T-helper 17 cell (primary cell): ENCODE measurements at regions not wholly inside any gene's neighbourhood (a gene's known extent, or its start where the extent isn't known, plus 50 kb on each side); places are given as distances from the start of the nearest gene placed in this dataset.

Experiments
- ATAC-seq: fragments of 150-1000 bp; cut with Tn5 transposase; 2 replicates; pipeline ENCODE4 v1.10.0; 2021; ENCODE audit warnings: mild to moderate bottlenecking, moderate library complexity
- DNase-seq, 3 donors: peaks; one replicate each; pipeline versions ENCODE4 v3.0.0 to v3.0.0-alpha.2; 2020 to 2021
- H3K9me3 ChIP-seq: one replicate; pipeline ENCODE4 v1.7.0; 2013; ENCODE audit warnings: low read length, mild to moderate bottlenecking; ENCODE audit not compliant: control insufficient read depth, poor library complexity, severe bottlenecking
- H3K27ac Mint-ChIP-seq: one replicate; pipeline ENCODE4 v1.8.0; 2022; ENCODE audit warnings: mild to moderate bottlenecking, moderate library complexity, mixed read lengths
- H3K27me3 Mint-ChIP-seq: one replicate; pipeline ENCODE4 v1.8.0; 2022; ENCODE audit warnings: mixed read lengths
- H3K36me3 Mint-ChIP-seq: one replicate; pipeline ENCODE4 v1.8.0; 2022; ENCODE audit warnings: low read depth, mixed read lengths
- H3K4me1 Mint-ChIP-seq: one replicate; pipeline ENCODE4 v1.8.0; 2022; ENCODE audit warnings: mild to moderate bottlenecking, mixed read lengths
- H3K4me3 Mint-ChIP-seq: one replicate; pipeline ENCODE4 v1.8.0; 2022; ENCODE audit warnings: mild to moderate bottlenecking, moderate library complexity, mixed read lengths

- H3K9me3 ChIP-seq, result no peaks in the 10 kb centered on the region
- ATAC-seq, result no peak
- H3K27me3 Mint-ChIP-seq, result peaks cover 4% of the 10 kb centered on the region
- H3K36me3 Mint-ChIP-seq, result no peaks in the 10 kb centered on the region
- H3K4me3 Mint-ChIP-seq, result no peak overlapping the region
- DNase-seq, result no peak
- H3K27ac Mint-ChIP-seq, result no peak overlapping the region
- no peaks in the 10 kb centered on the region for H3K4me1 Mint-ChIP-seq
Measured at GRCh38 chr4:52265781-52266525, 214.8 kb downstream of the SPATA18 start.

GRCh38 chr4:52266537-52267137 is 215.5 kb downstream of the SPATA18 start:
- ATAC-seq (no peak), DNase-seq (no peak)
- no peaks in the 10 kb centered on the region for H3K9me3 ChIP-seq
- H3K27ac Mint-ChIP-seq, result no peak overlapping the region
- no peaks in the 10 kb centered on the region for H3K36me3 Mint-ChIP-seq
- no peak overlapping the region for H3K4me3 Mint-ChIP-seq
- no peaks in the 10 kb centered on the region for H3K4me1 Mint-ChIP-seq
- no peaks in the 10 kb centered on the region for H3K27me3 Mint-ChIP-seq

GRCh38 chr4:52269761-52270160 is 218.7 kb downstream of the SPATA18 start:
- no peak for ATAC-seq
- Mint-ChIP-seq H3K4me1 (no peaks in the 10 kb centered on the region), H3K27me3 (no peaks in the 10 kb centered on the region), H3K4me3 (no peak overlapping the region), H3K36me3 (no peaks in the 10 kb centered on the region), H3K27ac (no peak overlapping the region)
- DNase-seq, result no peak
- H3K9me3 ChIP-seq, result no peaks in the 10 kb centered on the region

GRCh38 chr4:52273885-52274284 is 222.8 kb downstream of the SPATA18 start:
- no peak for DNase-seq
- H3K36me3 Mint-ChIP-seq, result no peaks in the 10 kb centered on the region
- no peaks in the 10 kb centered on the region for H3K4me1 Mint-ChIP-seq
- H3K27ac Mint-ChIP-seq, result no peak overlapping the region
- no peak for ATAC-seq
- no peaks in the 10 kb centered on the region for H3K27me3 Mint-ChIP-seq
- H3K4me3 Mint-ChIP-seq, result no peak overlapping the region
- H3K9me3 ChIP-seq, result no peaks in the 10 kb centered on the region

- Mint-ChIP-seq H3K36me3 (no peaks in the 10 kb centered on the region), H3K27me3 (no peaks in the 10 kb centered on the region), H3K27ac (no peak overlapping the region), H3K4me3 (no peak overlapping the region), H3K4me1 (no peaks in the 10 kb centered on the region)
- ATAC-seq (no peak), DNase-seq (no peak)
- H3K9me3 ChIP-seq, result no peaks in the 10 kb centered on the region
Measured at GRCh38 chr4:52288212-52288855, 237.2 kb downstream of the SPATA18 start.

GRCh38 chr4:52290466-52290865 is 239.4 kb downstream of the SPATA18 start:
- no peaks in the 10 kb centered on the region for H3K36me3 Mint-ChIP-seq
- H3K9me3 ChIP-seq, result no peaks in the 10 kb centered on the region
- H3K4me1 Mint-ChIP-seq, result no peaks in the 10 kb centered on the region
- no peak overlapping the region for H3K4me3 Mint-ChIP-seq
- no peak for DNase-seq
- H3K27me3 Mint-ChIP-seq, result no peaks in the 10 kb centered on the region
- H3K27ac Mint-ChIP-seq, result no peak overlapping the region
- ATAC-seq, result no peak

- H3K27me3 Mint-ChIP-seq, result no peaks in the 10 kb centered on the region
- no peaks in the 10 kb centered on the region for H3K36me3 Mint-ChIP-seq
- H3K4me1 Mint-ChIP-seq, result no peaks in the 10 kb centered on the region
- no peak overlapping the region for H3K27ac Mint-ChIP-seq
- ATAC-seq (no peak), DNase-seq (no peak)
- no peak overlapping the region for H3K4me3 Mint-ChIP-seq
- no peaks in the 10 kb centered on the region for H3K9me3 ChIP-seq
Measured at GRCh38 chr4:52292245-52292644, 241.1 kb downstream of the SPATA18 start.

- ATAC-seq (no peak), DNase-seq (no peak)
- Mint-ChIP-seq H3K36me3 (no peaks in the 10 kb centered on the region), H3K4me1 (no peaks in the 10 kb centered on the region), H3K4me3 (no peak overlapping the region), H3K27ac (no peak overlapping the region), H3K27me3 (no peaks in the 10 kb centered on the region)
- H3K9me3 ChIP-seq, result no peaks in the 10 kb centered on the region
Measured at GRCh38 chr4:52296341-52296740, 245.2 kb downstream of the SPATA18 start.

GRCh38 chr4:52298444-52298843 is 247.3 kb downstream of the SPATA18 start:
- no peak for ATAC-seq
- Mint-ChIP-seq H3K36me3 (no peaks in the 10 kb centered on the region), H3K4me3 (no peak overlapping the region), H3K27ac (no peak overlapping the region), H3K27me3 (no peaks in the 10 kb centered on the region), H3K4me1 (no peaks in the 10 kb centered on the region)
- no peak for DNase-seq
- H3K9me3 ChIP-seq, result no peaks in the 10 kb centered on the region

GRCh38 chr4:52299120-52299519 is 248.0 kb downstream of the SPATA18 start:
- H3K36me3 Mint-ChIP-seq, result no peaks in the 10 kb centered on the region
- H3K4me3 Mint-ChIP-seq, result no peak overlapping the region
- H3K27ac Mint-ChIP-seq, result no peak overlapping the region
- no peaks in the 10 kb centered on the region for H3K27me3 Mint-ChIP-seq
- H3K9me3 ChIP-seq, result no peaks in the 10 kb centered on the region
- no peaks in the 10 kb centered on the region for H3K4me1 Mint-ChIP-seq
- DNase-seq (no peak), ATAC-seq (no peak)

- Mint-ChIP-seq H3K36me3 (no peaks in the 10 kb centered on the region), H3K4me1 (no peaks in the 10 kb centered on the region), H3K4me3 (no peak overlapping the region), H3K27me3 (peaks cover 9% of the 10 kb centered on the region), H3K27ac (no peak overlapping the region)
- no peak for DNase-seq
- no peak for ATAC-seq
- H3K9me3 ChIP-seq, result peaks cover 4% of the 10 kb centered on the region
Measured at GRCh38 chr4:52311464-52312125, 260.5 kb downstream of the SPATA18 start.

GRCh38 chr4:52312722-52313121 is 261.6 kb downstream of the SPATA18 start:
- ATAC-seq, result no peak
- peaks cover 9% of the 10 kb centered on the region for H3K27me3 Mint-ChIP-seq

GRCh38 chr4:52317361-52317879 is 266.3 kb downstream of the SPATA18 start:
- Mint-ChIP-seq H3K27ac (no peak overlapping the region), H3K4me3 (no peak overlapping the region), H3K36me3 (no peaks in the 10 kb centered on the region), H3K4me1 (no peaks in the 10 kb centered on the region), H3K27me3 (peaks cover 4% of the 10 kb centered on the region)
- no peak for ATAC-seq
- no peak for DNase-seq
- H3K9me3 ChIP-seq, result peaks cover 4% of the 10 kb centered on the region

More at GRCh38 chr4:52312722-52313121, 261.6 kb downstream of the SPATA18 start:
- DNase-seq, result no peak
- Mint-ChIP-seq H3K4me3 (no peak overlapping the region), H3K4me1 (no peaks in the 10 kb centered on the region), H3K36me3 (no peaks in the 10 kb centered on the region), H3K27ac (no peak overlapping the region)
- H3K9me3 ChIP-seq, result peaks cover 4% of the 10 kb centered on the region
